NCI-H82 treated with DMSO at 0.1 percent for 48 hours (cell line): ENCODE measurements at regions not wholly inside any gene's neighbourhood (a gene's known extent, or its start where the extent isn't known, plus 50 kb on each side); places are given as distances from the start of the nearest gene placed in this dataset.
"Not testable (repeated sequence)": the region's sequence is repeated elsewhere in the genome, so short reads cannot be mapped to it uniquely, and the experiment has no call there.

Source experiments
- DNase-seq: peaks from one replicate; lab custom pipeline; 2025; ENCODE audit not compliant: unreplicated experiment; lab: John Stamatoyannopoulos, UW

DNA sequence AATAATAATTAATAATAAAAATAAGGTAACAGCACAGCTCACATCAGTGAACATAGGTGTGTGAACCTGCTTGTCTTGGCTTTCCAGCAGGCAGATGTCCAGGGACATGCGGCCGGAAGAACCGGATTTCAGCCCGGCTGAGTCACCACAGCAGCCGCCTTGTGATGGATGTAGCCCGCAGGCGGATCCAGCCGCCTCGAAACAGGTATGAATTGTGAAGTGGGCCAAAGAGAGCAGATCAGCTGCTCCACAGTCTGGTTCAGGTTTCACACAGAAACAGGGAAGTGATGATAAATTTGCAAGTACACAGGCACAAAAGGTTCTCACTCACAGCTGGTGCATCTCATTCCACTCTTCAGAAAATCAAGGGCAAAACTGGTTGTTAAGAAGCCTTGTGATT is 55.1 kb downstream of the ID4 start:
- no peak for DNase-seq

- no peak for DNase-seq
Measured at GRCh38 chr6:19895866-19896692, 58.9 kb downstream of the ID4 start.

DNA sequence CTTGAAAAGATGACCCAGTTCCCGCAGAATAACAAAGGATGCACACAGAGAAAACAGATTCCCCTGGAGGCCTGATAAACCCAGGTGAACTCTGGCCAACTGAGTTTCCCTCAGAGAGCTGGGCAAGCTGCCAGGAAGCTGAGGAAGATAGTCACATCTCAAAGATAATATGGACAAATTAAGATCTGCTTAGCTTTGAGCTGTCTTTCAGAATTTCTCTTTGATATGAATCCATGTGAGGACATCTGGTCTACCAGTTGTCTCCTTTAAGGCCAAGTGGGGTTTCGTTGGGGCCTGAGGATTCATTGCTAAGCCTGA is 59.5 kb downstream of the ID4 start:
- peak; percentile 9 for DNase-seq

GRCh38 chr6:19898141-19898740 is 61.1 kb downstream of the ID4 start:
- no peak for DNase-seq

DNA sequence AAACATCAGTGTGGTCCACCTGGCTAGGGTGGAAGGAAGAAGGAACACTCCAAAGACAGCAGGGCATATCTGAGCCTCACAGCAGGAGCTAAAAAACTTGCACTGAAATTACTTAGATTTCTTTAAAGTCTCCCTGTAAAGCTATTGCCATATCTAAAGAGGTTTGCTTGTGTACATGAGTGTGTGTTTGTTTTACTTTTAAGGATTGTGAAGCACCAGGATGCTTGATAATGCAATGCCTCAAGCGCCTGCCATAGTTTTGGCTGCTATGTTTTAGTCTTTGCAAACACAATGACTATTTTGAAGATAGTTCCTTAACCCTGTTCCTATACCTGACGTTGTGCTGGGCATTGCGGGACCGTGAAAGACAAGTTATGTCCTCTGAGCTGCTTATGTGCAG is 65.0 kb downstream of the ID4 start:
- DNase-seq = no peak

DNA sequence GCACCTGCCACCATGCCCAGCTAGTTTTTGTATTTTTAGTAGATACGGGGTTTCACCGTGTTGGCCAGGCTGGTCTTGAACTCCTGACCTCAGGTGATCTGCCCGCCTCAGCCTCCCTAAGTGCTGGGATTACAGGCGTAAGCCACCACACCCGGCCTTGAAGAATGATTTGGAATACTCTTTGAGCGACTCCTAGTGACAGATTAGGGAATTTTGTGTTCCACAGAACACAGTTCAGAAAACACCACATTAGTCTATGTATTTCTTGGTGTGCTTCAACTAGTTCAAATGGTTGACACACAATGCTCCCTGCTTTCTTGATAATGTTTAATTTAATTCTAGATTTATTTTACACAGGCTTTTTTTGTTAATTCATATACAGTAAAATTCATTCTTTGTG is 67.2 kb downstream of the ID4 start:
- DNase-seq = not testable (repeated sequence)

- no peak for DNase-seq
Measured at GRCh38 chr6:19905584-19905983, 68.4 kb downstream of the ID4 start.

DNA sequence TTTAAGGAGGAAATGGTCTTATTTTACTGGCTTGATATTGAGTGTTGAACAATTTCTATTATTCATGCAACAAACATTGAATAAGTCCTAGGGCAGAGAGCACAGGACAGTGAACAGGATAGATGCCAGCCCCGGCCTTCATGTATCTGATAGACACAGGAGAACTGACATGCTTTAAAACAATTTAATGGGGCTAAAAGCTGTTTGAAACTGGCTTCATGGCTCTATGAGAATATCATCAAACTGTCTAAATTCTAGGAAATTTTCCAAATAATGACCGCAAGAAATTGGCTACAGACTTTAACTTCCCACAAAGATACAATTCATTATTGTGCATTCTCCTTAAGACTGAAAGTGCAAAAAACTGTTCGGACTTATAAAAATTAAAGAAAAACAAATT is 69.0 kb downstream of the ID4 start:
- no peak for DNase-seq

GRCh38 chr6:19911223-19911622 is 74.1 kb downstream of the ID4 start:
- no peak for DNase-seq

GRCh38 chr6:19918436-19918835 is 81.3 kb downstream of the ID4 start:
- no peak for DNase-seq

DNA sequence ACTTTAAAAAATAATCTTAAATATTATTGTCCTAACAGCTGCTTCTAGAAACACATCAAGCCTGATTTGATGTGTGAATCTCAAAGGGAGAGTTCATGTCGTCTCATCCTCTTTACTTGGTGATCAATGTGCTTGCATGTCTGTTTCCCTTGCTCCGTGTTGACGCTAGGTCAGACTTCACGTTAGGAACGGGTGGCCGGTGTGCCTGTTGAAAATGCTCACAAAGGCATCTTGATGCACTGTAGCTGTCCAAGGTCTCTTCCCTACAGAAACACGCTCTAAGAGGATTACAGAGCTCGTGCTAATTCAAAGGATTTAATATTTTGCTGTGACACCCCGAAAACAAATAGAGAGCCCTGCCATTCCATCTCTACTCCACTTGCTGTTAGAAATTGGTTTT is 84.6 kb downstream of the ID4 start:
- DNase-seq = peak; percentile 76

DNA sequence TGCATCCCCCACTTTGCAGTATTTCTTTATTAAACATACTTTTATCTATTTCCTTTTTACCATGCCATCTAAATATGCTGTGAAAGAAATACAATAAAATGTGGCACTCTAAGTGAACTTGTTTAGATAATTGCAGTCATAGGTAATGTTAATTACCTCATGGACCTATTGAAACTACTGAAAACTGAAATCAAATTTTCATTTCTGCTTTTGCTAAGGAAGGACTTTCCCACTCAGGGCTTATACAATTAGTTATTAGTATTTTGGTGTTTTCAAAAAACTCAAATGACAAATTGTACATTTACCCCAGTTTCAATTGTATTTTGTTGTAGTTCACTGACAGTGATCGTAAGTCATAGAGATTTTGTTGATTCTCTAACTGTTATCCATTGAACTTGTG is 88.4 kb downstream of the ID4 start:
- DNase-seq = no peak

GRCh38 chr6:19928461-19928860 is 91.3 kb downstream of the ID4 start:
- DNase-seq = no peak

- DNase-seq = peak; percentile 94
Measured at GRCh38 chr6:19929312-19929711, 92.1 kb downstream of the ID4 start.

- DNase-seq = no peak
Measured at GRCh38 chr6:19934996-19935591, 97.9 kb downstream of the ID4 start.

DNA sequence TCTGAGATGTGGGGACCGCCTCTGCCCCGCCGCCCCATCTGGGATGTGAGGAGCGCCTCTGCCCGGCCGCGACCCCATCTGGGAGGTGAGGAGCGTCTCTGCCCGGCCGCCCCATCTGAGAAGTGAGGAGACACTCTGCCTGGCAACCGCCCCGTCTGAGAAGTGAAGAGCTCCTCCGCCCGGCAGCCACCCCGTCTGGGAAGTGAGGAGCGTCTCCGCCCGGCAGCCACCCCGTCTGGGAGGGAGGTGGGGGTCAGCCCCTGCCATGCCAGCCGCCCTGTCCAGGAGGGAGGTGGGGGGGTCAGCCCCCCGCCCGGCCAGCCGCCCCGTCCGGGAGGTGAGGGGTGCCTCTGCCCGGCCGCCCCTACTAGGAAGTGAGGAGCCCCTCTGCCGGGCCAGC is 102.2 kb downstream of the ID4 start:
- not testable (repeated sequence) for DNase-seq

DNA sequence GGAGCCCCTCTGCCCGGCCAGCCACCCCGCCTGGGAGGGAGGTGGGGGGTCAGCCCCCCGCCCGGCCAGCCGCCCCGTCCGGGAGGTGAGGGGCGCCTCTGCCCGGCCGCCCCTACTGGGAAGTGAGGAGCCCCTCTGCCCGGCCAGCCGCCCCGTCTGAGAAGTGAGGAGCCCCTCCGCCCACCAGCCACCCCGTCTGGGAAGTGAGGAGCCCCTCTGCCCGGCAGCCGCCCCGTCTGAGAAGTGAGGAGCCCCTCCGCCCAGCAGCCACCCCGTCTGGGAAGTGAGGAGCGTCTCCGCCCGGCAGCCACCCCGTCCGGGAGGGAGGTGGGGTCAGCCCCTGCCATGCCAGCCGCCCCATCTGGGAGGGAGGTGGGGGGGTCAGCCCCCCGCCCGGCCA is 102.8 kb downstream of the ID4 start:
- not testable (repeated sequence) for DNase-seq

- no peak for DNase-seq
Measured at GRCh38 chr6:19943042-19943441, 105.9 kb downstream of the ID4 start.

GRCh38 chr6:19945843-19946358 is 108.7 kb downstream of the ID4 start:
- no peak for DNase-seq

- DNase-seq = no peak
Measured at GRCh38 chr6:19949155-19949554, 112.0 kb downstream of the ID4 start.

- DNase-seq = no peak
Measured at GRCh38 chr6:19964115-19964514, 126.9 kb downstream of the ID4 start.

- no peak for DNase-seq
Measured at GRCh38 chr6:19968201-19968600, 131.0 kb downstream of the ID4 start.
